GM19372 (cell line): ENCODE measurements at regions not wholly inside any gene's neighbourhood (a gene's known extent, or its start where the extent isn't known, plus 50 kb on each side); places are given as distances from the start of the nearest gene placed in this dataset.
"Not testable (repeated sequence)": the region's sequence is repeated elsewhere in the genome, so short reads cannot be mapped to it uniquely, and the experiment has no call there.

Experiments used
- ATAC-seq: cut with Tn5 transposase; IDR thresholded peaks from one replicate; pipeline ENCODE4 v1.9.1; 2021; ENCODE audit warnings: mild to moderate bottlenecking, low read depth, moderate library complexity; ENCODE audit not compliant: unreplicated experiment

DNA sequence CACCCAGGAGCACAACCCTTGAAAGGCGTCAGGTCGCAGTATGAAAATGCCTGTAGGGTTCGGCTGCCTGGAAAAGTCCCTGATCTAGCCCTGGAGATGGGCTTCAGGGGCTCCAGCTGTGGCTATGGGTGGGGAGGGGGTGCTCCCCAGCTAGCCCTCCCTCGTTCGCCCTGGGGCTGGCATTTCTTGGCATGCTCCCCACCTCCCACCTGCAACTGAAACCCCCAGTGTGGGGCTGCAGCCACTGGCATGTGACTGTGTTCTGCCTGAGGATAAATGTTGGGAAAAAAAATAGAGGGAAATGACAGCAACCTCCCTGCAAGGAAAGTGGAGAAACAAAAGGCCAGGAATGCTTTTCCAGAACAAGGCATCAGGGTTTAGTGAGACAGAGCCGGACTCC, 109.2 kb downstream of the COPS8 start:
- no peak for ATAC-seq

DNA sequence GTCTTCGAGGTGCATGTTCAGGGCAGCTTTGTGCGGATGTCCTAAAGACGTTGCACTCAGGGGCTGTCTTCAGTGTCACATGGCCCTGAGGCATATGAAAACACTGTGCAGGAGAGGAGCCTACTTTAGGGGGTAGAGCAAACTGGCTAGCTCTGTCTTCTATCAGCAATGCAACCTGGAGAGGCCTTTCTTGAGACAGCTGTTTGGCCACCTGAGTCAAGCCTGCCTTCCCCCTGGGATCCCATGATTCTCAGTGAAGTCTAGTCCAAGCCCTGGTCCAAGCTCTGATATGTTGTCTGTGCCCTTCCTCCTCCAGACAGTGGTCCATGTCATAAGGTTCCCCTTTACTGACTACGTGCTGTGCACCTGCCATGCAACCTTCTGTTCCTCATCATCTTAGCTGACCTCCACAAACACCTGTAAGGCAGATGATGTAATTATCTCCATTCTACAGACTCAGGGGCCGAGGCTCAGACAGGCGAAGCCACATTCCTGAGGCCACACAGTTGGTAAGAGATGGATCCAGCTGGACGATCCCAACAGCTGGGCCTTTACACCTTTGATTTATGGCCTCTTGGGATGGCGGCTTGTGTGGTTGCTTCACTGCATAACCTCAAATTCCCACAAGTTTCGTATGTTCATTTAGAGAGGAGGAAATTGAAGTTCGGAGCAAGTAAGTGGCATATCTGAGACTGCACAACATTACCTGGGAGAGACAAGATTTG, 109.9 kb downstream of the COPS8 start:
- no peak for ATAC-seq

DNA sequence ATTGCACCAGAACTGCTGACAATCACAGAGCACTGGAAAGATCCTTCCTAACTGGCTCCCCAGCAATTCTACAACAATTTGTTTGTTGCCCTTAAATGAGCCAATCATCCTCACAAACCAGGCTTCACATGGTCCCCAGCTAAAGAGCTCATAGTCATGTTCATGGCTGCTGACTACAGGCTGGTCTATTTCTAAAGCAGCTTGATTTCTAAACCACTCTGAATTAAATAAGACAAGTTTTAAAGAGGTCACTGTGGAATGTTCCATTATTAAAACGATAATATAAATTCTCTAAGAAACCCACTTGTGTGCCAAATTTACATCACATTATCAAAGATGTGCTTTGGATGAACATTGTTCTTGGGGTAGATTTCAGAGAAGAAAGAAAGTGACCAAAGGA, 110.7 kb downstream of the COPS8 start:
- no peak for ATAC-seq

DNA sequence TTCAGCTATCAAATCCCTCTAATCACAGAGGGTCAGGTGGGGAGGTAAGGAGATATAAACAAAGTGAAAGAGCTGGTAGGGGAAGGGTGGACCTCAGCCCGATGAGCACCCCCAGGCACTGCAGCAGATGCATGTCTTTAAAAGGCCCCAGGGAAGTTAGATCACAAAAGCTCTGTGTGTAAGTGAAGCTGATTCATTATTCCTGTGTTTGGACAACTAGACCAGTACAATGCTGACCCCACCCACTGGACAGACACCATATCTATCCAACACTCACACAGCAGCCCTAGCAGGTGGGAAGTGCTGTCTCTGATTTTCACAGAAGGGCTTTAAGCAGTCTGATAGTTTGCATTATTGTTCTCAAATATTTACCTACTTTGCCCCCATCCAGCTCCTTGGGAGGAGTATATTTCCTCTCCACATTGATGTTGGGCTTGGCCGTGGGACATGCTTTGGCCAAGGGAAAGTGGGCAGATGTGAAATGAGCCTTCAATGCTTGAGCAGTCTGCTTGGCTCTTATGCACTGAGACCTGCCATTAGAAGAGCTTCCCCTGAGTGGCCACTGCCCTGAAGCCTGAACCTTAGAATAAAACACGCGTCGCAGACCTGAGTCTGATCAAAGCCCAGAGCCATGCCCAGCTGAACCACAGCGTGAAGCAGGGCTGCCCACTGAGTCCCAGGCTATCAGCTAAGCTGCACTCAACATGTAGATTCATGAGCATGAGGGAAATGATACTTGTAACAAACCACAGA, 111.4 kb downstream of the COPS8 start:
- no peak for ATAC-seq

DNA sequence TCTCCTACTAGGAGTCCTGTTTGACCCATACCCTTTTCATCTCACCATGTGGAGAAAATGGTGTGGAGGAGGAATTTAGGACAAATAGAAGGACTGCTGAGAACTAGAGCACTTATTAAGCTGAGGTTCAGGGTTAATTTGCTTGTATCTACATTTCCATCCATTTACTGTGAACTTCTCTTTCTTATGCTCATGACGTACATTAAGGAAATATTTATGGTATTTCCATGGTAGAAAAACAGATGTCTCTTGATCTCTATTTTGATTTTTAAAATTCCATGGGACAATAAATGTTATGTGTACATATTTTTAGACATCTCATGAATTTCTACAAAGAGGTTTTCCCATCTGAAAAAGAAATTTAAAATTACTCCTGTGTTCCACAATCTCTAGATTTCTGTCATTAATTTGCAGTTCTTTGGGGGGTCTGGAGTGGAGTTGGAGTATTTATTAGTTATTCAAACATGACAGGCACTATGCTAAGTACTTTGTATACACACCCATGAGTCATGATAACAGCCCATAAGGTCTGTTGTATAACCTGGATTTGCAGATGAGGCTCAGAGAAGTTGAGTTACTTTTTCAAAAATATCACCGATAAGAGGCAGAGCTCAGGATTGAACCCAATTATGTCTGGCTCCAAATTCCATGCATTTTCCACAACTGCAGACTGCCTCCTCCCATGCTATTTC, 112.6 kb downstream of the COPS8 start:
- ATAC-seq: no peak

DNA sequence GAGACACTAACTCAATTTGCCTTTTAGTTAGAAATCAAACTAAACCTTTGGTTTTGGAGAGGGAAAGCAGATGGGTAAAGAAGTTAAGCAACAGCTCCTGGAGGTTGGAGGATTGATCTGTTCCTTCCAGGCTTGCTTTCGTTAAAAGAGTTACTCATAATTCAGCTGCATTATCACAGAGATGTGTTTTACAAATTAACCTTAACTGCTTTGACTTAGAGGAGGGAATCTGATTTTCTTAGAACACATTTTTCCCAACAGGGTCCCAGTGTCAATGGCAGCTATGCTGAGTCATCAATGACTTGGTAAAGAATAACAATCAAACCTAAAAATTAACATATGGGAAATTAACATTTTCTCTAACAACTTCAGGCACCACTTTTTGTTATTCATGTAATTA, 113.4 kb downstream of the COPS8 start:
- no peak for ATAC-seq

DNA sequence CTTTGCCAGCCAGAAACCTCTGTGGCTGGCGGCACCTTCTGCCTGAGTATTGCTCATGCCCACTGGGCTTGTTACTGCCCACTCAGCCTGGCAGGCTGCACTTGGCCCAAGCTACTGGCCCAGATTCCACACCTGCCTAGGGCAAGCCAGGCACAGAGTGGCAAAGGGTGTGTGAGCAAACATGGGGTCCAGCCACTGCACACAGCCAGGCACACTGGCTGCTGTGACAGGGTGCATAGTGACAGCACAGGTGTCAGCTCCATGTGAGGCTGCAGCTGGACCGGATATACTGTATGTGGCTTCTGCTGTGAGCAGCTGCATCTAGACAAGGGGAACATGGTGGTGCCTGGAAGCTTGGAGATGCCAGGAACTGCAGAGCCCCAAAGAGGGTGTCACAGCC, 113.9 kb downstream of the COPS8 start:
- ATAC-seq: no peak

DNA sequence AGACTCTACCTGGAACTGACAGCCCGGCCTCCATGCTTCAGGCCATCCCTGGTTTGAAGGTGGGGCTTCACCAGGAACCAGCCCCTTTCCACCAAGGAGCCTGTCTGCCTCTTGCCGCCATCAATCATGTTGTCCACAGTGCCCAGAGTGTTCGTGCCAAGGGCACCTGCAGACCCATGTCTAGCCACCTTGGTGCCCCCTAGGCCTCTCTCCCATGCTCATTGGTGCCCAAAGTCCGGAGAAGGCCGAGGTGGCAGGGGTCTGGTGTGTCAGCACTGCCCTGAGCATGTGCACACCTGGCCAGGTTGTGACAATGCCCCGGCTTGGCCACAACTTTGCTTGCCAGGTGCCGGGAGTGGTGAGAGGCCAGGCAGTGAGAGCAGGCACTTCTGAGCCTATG, 114.8 kb downstream of the COPS8 start:
- no peak for ATAC-seq

DNA sequence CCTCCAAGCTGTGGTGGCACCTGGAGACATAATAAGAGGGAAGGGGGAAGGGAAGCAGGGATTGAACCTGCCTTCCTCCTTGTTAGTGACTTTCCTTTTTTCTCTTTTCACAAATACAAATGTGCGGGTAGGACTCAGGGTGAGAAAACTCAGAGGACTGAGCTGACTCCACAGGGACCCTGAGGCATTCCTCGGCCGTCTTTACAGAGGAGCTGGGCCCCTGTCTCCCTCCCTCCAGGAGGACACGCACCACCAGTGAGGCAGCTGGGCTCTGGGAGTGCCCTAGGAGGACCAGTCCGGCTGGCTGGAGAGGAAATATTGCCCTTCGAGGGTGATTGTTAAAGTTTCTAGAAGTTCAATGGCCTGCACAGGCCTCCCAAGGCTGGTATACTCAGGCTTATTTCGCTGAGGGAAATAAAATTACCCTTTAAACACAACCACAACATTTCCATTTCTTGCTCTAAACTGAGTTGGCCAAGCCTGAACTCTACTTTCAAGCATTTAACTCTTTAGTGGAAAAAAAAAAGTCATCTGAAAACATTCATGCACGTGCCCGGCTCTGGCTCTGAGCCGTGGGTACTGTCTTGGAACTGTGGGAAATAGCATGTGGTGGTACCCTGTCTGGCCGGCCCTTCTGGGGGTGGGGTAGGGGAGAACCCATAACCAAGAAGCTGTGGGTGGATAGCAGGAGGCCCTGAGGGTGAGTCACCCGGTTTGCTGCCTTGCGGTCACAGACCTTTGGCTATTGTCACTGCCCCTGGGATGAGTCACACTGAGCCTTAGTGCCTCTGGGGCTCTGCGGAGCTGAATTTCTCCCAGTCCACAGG, 116.0 kb downstream of the COPS8 start:
- peak; percentile 83 for ATAC-seq

DNA sequence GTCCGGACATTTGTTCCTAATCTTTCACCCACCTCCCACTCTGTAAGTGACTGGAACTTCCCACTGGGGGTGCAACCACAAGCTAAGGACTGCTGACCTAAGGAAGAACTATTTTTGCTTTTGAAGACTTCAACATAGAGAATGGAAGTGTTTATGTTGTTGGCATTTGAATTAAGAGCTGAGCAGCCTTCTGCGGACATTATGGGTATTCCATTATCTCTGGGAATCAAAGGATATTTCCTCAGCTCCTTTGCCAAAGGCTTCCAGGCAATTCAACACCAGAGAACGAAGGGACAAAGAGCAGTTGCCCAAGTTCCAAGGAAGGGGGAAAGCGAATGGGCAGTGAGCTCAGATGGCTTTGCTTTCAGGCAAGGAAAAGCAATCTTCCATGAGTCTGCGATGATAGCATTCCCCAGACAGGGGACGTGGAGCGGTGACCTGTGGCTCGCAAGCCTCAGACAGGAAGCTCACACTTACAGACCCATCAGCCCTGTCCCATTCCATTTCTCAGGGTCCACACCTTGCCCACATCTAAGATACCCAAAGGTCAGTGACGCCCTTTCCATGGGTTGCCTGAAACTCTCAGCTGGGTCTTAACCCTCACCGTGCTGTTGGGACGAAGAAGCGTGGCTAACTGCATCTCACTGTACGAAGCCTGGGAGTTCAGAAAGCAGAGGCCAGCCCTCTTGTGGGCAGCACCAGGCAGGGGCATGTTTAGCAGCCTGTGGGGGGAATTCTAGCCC, 116.8 kb downstream of the COPS8 start:
- ATAC-seq: no peak

DNA sequence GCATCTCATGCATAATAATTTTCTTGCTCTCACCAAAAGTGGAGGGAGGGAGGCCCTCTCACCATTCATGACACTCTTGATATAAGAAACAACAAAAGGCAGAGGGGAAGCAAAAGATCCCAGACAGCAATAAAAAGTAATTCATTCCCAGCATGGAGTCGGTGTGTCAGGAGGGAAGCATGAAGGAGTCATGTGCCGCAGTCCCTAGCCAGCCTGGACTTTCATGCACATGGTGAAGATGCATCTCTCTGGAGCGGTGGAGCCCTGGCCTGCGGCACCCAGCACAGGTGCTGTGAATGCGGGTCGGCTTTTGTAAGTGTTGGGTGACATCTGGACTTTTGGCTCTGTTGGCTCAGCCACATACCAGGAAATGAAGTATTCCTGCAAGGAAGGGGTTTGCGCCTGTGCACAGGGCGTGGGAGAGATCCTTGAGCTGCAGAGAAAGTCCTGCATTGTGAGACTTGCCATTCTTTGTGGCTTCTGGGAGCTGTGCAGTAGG, 119.4 kb downstream of the COPS8 start:
- no peak for ATAC-seq

DNA sequence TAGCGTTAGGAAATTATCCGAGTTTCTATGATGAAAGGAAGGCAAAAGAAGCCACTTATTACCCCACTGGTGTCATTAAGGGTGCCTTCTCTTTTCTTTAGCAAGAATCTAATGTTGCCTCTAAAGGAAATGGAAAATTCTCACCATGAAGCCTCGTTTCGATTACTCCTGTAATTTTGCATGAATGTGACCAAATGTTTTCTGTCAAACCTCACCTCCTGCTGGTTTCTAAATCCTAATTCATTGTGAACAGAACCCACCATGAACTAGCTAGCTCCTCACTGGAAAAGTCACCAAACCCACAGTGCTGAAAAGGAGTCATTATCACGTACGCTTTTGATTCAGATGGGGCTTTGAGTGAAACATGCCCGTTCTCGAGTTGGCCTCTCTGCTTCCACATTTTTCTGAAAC, 119.9 kb downstream of the COPS8 start:
- ATAC-seq: no peak

DNA sequence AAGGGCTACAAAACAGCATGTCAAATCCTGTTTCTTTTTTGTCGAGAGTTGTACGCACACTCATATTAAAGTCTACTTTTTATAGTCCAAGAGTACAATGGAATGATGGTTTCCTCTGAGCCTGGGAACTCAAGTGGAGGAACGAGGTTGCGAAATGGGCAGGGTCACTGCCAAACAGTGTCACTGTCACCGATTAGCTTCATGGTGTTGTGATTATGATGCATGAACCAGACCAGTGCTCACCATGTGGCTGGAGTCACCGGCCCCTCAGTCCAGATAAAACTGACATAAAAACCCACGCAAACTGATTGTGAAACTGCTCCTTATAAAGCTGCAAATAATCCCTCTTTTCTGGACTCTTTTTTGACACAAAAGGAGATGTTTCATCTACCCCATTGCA, 122.0 kb downstream of the COPS8 start:
- ATAC-seq: no peak

DNA sequence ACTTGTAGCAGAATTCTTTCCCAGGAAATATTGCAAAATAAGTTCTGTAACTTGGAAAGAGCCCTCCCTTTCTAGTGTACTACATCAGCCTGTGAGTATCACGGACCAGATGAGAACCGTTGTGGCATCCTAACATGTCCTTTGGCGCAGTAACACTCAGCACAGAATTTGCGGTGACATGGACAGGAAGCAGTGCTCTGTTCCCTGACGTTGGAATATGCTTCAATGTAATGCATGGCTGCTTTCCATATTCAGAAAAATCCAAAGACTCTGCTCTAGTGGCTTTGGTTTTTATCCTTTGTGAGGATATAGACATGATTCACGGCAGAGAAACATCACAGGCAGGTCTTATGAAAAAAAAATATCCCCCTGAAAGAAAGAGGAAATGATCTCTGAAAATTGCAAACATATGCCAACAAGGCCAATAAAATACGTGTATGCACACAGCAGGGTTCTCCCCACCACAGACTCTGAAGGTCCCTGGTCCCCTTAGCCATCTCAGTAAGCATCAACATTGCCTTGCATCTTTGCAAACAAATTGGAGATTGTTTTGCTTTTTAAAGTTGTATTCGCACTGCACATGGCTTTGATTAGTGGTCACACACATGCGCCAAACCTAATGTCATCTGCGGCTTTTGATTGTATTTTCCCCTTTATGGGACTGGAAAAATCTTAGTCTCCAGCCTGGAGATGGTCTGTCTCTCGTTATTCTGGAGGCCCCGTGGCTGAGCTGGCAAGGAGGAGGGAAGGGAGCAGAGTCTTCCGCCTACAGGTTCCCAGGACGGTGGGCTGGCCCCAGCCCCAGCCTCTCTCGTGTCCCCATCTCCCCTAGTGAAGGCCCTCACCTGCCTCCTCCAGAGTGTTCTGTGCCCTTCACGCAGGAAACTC, 122.9 kb downstream of the COPS8 start:
- ATAC-seq: no peak

DNA sequence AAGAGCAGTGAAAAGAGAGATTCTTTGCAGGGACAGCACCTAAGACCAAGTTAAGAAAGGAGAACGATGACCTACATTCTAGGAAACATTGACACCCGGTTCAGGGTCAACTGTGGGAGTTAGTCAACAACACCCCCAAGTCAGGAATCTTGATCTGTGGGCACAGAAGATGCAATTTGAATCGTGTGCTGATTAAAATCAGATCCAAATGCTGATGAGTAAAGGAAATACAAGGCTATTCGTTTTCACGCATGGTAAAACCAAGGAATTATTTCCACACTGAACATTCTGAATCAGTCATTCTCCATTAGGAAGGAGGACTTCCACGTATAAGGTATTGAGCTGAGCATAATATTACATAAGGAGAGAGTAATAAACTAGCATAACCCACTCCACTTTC, 124.2 kb downstream of the COPS8 start:
- ATAC-seq: no peak

DNA sequence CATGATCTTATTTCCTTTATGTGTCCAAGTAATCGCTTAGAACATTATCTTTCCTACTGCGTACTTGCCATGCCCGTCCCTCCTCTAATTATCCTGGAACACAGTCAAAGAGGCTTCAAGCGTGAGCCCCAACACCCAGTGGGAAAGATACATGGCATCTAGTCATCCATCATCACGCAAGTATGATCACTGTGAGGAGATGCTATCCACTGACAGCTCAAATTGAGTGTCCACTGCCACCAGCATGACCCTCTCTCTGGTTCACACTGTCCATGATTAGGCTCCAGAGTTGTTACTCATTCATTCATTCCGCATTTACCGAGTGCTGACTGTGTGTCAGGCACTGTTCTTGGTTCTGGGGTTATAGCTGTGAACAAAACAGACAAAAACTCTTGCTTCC, 124.6 kb downstream of the COPS8 start:
- no peak for ATAC-seq

DNA sequence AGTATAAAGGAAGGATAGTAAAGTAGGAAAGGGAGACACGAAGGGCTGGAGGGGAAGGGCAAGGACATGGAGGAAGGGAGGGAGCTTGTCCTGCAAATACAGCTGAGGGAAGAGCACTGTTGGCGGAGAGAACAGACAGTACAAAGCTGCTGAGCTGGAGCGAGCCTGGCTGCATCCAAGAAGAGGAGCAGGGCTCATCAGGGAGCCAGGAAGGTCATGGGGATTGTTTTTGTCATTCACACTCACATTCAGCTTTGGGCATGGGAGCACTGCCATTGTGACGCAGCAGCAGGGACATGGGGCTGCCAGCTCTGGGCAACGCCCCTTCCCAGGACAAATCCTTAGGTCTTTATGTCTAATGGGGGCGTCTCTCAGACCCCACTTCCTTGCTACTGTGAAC, 125.1 kb downstream of the COPS8 start:
- no peak for ATAC-seq

DNA sequence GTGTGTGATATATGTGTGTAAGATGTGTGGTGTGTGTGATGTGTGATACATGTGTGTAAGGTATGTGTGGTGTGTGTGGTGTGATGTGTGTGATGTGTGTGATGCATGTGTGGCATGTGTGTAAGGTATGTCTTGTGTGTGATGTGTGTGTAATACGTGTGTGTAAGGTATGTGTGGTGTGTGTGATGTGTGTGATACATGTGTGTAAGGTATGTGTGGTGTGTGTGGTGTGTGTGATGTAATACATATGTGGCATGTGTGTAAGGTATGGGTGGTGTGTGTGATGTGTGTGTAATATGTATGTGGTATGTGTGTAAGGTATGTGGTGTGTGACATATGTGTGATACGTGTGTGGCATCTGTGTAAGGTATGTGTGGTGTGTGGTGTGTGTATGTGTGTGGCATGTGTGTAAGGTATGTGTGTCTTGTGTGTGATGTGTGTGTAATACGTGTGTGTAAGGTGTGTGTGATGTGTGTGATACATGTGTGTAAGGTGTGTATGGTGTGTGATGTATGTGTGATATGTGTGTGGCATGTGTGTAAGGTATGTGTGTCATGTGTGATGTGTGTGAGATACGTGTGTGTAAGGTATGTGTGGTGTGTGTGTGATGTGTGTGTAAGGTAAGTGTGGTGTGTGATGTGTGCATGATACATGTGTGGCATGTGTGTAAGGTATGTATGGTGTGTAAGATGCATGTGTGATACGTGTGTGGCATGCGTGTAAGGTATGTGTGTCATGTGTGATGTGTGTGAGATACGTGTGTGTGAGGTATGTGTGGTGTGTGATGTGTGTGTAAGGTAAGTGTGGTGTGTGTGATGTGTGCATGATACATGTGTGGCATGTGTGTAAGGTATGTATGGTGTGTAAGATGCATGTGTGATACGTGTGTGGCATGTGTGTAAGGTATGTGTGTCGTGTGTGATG, 126.9 kb downstream of the COPS8 start:
- ATAC-seq: not testable (repeated sequence)
